ENCODE measurements at regions not wholly inside any gene's neighbourhood (a gene's known extent, or its start where the extent isn't known, plus 50 kb on each side); places are given as distances from the start of the nearest gene placed in this dataset.

- no peak overlapping the region for H2BK120ac ChIP-seq (replicated peaks; ENCODE audit: low read depth, low read length)
- H3K23me2 ChIP-seq (ENCODE audit: low read depth, low read length): no peaks in the 10 kb centered on the region
- no peak overlapping the region for H3K27ac ChIP-seq (ENCODE audit: low read depth, low read length)
- no peaks in the 10 kb centered on the region for H4K20me1 ChIP-seq (replicated peaks in 1 of 2; ENCODE audit: control insufficient read depth in 1 of 2, insufficient read depth in 2 of 2, low read length in 2 of 2)
- no peak overlapping the region for H2BK20ac ChIP-seq (ENCODE audit: low read length)
- DNase-seq (ENCODE audit: low read depth in 1 of 2, low spot score in 2 of 2) (no peak), FAIRE-seq (no peak)
- H2AK5ac ChIP-seq (ENCODE audit: low read depth, low read length): no peak overlapping the region
- H2AFZ ChIP-seq (ENCODE audit: low read length): no peak overlapping the region
- H2BK5ac ChIP-seq (ENCODE audit: low read depth, low read length): no peak overlapping the region
- H4K5ac ChIP-seq (ENCODE audit: insufficient read length, low read depth, low read length): no peak overlapping the region
- H3K23ac ChIP-seq (ENCODE audit: insufficient read length): no peak overlapping the region
- H3K79me2 ChIP-seq (ENCODE audit: control insufficient read depth in 1 of 2, insufficient read depth in 2 of 2, low read length in 2 of 2): no peaks in the 10 kb centered on the region
- no peak overlapping the region for H3K4me2 ChIP-seq (ENCODE audit: insufficient read depth in 1 of 2, low read depth in 2 of 2, low read length in 2 of 2)
- H3K9ac ChIP-seq (replicated peaks in 1 of 4; ENCODE audit: extremely low read depth in 1 of 4, low read depth in 3 of 4, low read length in 3 of 4): no peak overlapping the region
- H4K91ac ChIP-seq (replicated peaks; ENCODE audit: insufficient read length, low read length): no peak overlapping the region
- H3K56ac ChIP-seq (replicated peaks; ENCODE audit: insufficient read length, low read depth, low read length): no peak overlapping the region
- H3K9me3 ChIP-seq (ENCODE audit: insufficient read depth in 2 of 2, low read depth in 1 of 2, low read length in 1 of 2): no peaks in the 10 kb centered on the region
- H2BK15ac ChIP-seq (ENCODE audit: low read length): no peak overlapping the region
- no peak overlapping the region for H3K14ac ChIP-seq (ENCODE audit: insufficient read length)
- no peak overlapping the region for H2BK12ac ChIP-seq (ENCODE audit: low read depth, low read length)
- ChIA-PET CTCF (ENCODE audit: partially characterized antibody) (interaction anchor here (1.6 kb wide), 1 partner anchor 16 kb away, joined by 4 read pairs; no protein-coding TSS in a partner anchor), POLR2A (ENCODE audit: partially characterized antibody) (no interaction called here)
- no peak overlapping the region for H3K4me3 ChIP-seq (ENCODE audit: extremely low read depth in 1 of 4, insufficient read depth in 2 of 4, low read depth in 3 of 4, low read length in 4 of 4)
- no peak overlapping the region for H4K8ac ChIP-seq (ENCODE audit: extremely low read depth, insufficient read depth, low read length)
- no peak overlapping the region for H3K18ac ChIP-seq (ENCODE audit: extremely low read depth, low read length)
- H3K4me1 ChIP-seq (replicated peaks in 1 of 4; ENCODE audit: control insufficient read depth in 3 of 4, insufficient read depth in 4 of 4, low read length in 3 of 4): peaks cover 0 to 8% (median 3%) of the 10 kb centered on the region in 4 experiments; a peak in 4 of 7 replicates
- 87% methylated on average over 1 of the region's 1 CpG; no CpG with 5 or more reads in 1 of the 2 experiments for WGBS, 2 experiments (ENCODE audit: extremely low coverage in 1 of 2, insufficient coverage in 1 of 2, insufficient read length in 1 of 2, insufficient replicate concordance in 2 of 2, low coverage in 1 of 2, low lambda C conversion rate in 2 of 2, missing lambda C conversion rate in 1 of 2)
- H3K27me3 ChIP-seq (replicated peaks in 1 of 4; ENCODE audit: control insufficient read depth in 3 of 4, extremely low read depth in 1 of 4, insufficient read depth in 3 of 4, low read length in 3 of 4): no peaks in the 10 kb centered on the region
- H3K79me1 ChIP-seq (ENCODE audit: low read depth, low read length): no peaks in the 10 kb centered on the region
- H3K4ac ChIP-seq (replicated peaks; ENCODE audit: insufficient read length, low read depth, low read length): no peak overlapping the region
- TF ChIP-seq RXRA (IDR thresholded peaks at IDR 0.05; ENCODE audit: insufficient read depth, low read depth, low read length): no peak
- no peak for TF ChIP-seq ZNF274 (IDR thresholded peaks at IDR 0.05; ENCODE audit: borderline replicate concordance, extremely low read depth, low read length)
- no peak for TF ChIP-seq POLR2A (IDR thresholded peaks at IDR 0.05; ENCODE audit: control extremely low read depth in 1 of 2, low read depth in 2 of 2, low read length in 2 of 2)
- no peak for TF ChIP-seq CHD2 (IDR thresholded peaks at IDR 0.05; ENCODE audit: low read length)
- no peak for TF ChIP-seq ATF3 (IDR thresholded peaks at IDR 0.05; ENCODE audit: insufficient read depth, low read depth, low read length)
- TF ChIP-seq FOSL1 (IDR thresholded peaks at IDR 0.05; ENCODE audit: insufficient read depth, low read depth, low read length): no peak
- TF ChIP-seq GABPA (IDR thresholded peaks at IDR 0.05; ENCODE audit: borderline replicate concordance, insufficient read depth, low read length): no peak
- no peak for TF ChIP-seq SIN3A (conservative IDR thresholded peaks at IDR 0.05 in 1 of 2, IDR thresholded peaks at IDR 0.05 in 1 of 2; ENCODE audit: low read depth in 1 of 2, low read length in 2 of 2)
- no peak for TF ChIP-seq YY1 (IDR thresholded peaks at IDR 0.05; ENCODE audit: low read depth, low read length)
- no peaks in the 10 kb centered on the region for H3K36me3 ChIP-seq (ENCODE audit: control insufficient read depth in 2 of 4, insufficient read depth in 4 of 4, low read length in 3 of 4)
Observed at GRCh38 chr1:81569761-81570160, 231.0 kb upstream of the ADGRL2 start.

All from H1 (cell line).